ENCODE measurements at regions not wholly inside any gene's neighbourhood (a gene's known extent, or its start where the extent isn't known, plus 50 kb on each side); places are given as distances from the start of the nearest gene placed in this dataset.

GRCh38 chr4:62588671-62589070, 1388.5 kb downstream of the ADGRL3 start:
- ATAC-seq (no peak), DNase-seq (no peak)
- no peaks in the 10 kb centered on the region for H3K36me3 ChIP-seq
- no peak for TF ChIP-seq CTCF (IDR thresholded peaks at IDR 0.05)
- intact Hi-C loops (cut with DNase I), result no loop called here
- H3K27me3 ChIP-seq (ENCODE audit: low read depth), result no peaks in the 10 kb centered on the region
- no peak overlapping the region for H3K4me3 ChIP-seq
- no peaks in the 10 kb centered on the region for H3K4me1 ChIP-seq
- H3K27ac ChIP-seq, result no peak overlapping the region
- no peaks in the 10 kb centered on the region for H3K9me3 ChIP-seq

GRCh38 chr4:62571494-62571893, 1371.4 kb downstream of the ADGRL3 start:
- Histone ChIP-seq H3K4me3 (no peak overlapping the region), H3K27ac (no peak overlapping the region), H3K9me3 (no peaks in the 10 kb centered on the region), H3K4me1 (no peaks in the 10 kb centered on the region), H3K36me3 (no peaks in the 10 kb centered on the region), H3K27me3 (ENCODE audit: low read depth) (no peaks in the 10 kb centered on the region)
- ATAC-seq (no peak), DNase-seq (no peak)
- intact Hi-C loops (cut with DNase I), result no loop called here
- TF ChIP-seq CTCF (IDR thresholded peaks at IDR 0.05), result no peak

GRCh38 chr4:62560858-62561257, 1360.7 kb downstream of the ADGRL3 start:
- ATAC-seq, result no peak
- Histone ChIP-seq H3K4me1 (no peaks in the 10 kb centered on the region), H3K27me3 (ENCODE audit: low read depth) (no peaks in the 10 kb centered on the region), H3K4me3 (no peak overlapping the region), H3K27ac (no peak overlapping the region), H3K9me3 (no peaks in the 10 kb centered on the region), H3K36me3 (no peaks in the 10 kb centered on the region)
- TF ChIP-seq CTCF (IDR thresholded peaks at IDR 0.05), result no peak
- intact Hi-C loops (cut with DNase I), result no loop called here
- DNase-seq, result no peak

- no peak overlapping the region for H3K4me3 ChIP-seq
- intact Hi-C loops (cut with DNase I), result no loop called here
- no peaks in the 10 kb centered on the region for H3K9me3 ChIP-seq
- no peaks in the 10 kb centered on the region for H3K36me3 ChIP-seq
- H3K4me1 ChIP-seq, result no peaks in the 10 kb centered on the region
- no peak overlapping the region for H3K27ac ChIP-seq
- DNase-seq (no peak), ATAC-seq (no peak)
- TF ChIP-seq CTCF (IDR thresholded peaks at IDR 0.05), result no peak
- no peaks in the 10 kb centered on the region for H3K27me3 ChIP-seq (ENCODE audit: low read depth)
These were observed 1350.0 kb downstream of the ADGRL3 start for GRCh38 chr4:62550121-62550520.

- no peaks in the 10 kb centered on the region for H3K36me3 ChIP-seq
- no peak overlapping the region for H3K4me3 ChIP-seq
- no peak overlapping the region for H3K27ac ChIP-seq
- H3K9me3 ChIP-seq, result no peaks in the 10 kb centered on the region
- no peaks in the 10 kb centered on the region for H3K27me3 ChIP-seq (ENCODE audit: low read depth)
- H3K4me1 ChIP-seq, result no peaks in the 10 kb centered on the region
- DNase-seq (no peak), ATAC-seq (no peak)
- intact Hi-C loops (cut with DNase I), result no loop called here
- TF ChIP-seq CTCF (IDR thresholded peaks at IDR 0.05), result no peak
These were observed 1349.5 kb downstream of the ADGRL3 start for GRCh38 chr4:62549601-62550000.

- DNase-seq (no peak), ATAC-seq (no peak)
- H3K27ac ChIP-seq, result no peak overlapping the region
- H3K9me3 ChIP-seq, result no peaks in the 10 kb centered on the region
- H3K4me1 ChIP-seq, result no peaks in the 10 kb centered on the region
- intact Hi-C loops (cut with DNase I), result no loop called here
- TF ChIP-seq CTCF (IDR thresholded peaks at IDR 0.05), result no peak
- H3K4me3 ChIP-seq, result no peak overlapping the region
- no peaks in the 10 kb centered on the region for H3K36me3 ChIP-seq
- no peaks in the 10 kb centered on the region for H3K27me3 ChIP-seq (ENCODE audit: low read depth)
These were observed 1348.6 kb downstream of the ADGRL3 start for GRCh38 chr4:62548765-62549164.

Measured in lower lobe of right lung (tissue), 2 donors.